GM21737 (cell line): ENCODE measurements at regions not wholly inside any gene's neighbourhood (a gene's known extent, or its start where the extent isn't known, plus 50 kb on each side); places are given as distances from the start of the nearest gene placed in this dataset.
A peak's percentile ranks its signal among the peaks of the same experiment; 100 is the strongest.

Source experiments
- ATAC-seq: cut with Tn5 transposase; IDR thresholded peaks from one replicate; pipeline ENCODE4 v1.9.1; 2021; ENCODE audit warnings: mild to moderate bottlenecking, moderate library complexity; ENCODE audit not compliant: unreplicated experiment

GRCh38 chr9:115209601-115210306 lies 91.8 kb upstream of the TNC start:
- peak; percentile 39 for ATAC-seq

- no peak for ATAC-seq
These were observed 92.7 kb upstream of the TNC start for GRCh38 chr9:115210699-115211098.

- peak; percentile 56 for ATAC-seq
These were observed 93.6 kb upstream of the TNC start for GRCh38 chr9:115211413-115212124.

GRCh38 chr9:115212125-115212605 lies 94.2 kb upstream of the TNC start:
- ATAC-seq, result no peak

GRCh38 chr9:115212832-115213231 lies 94.9 kb upstream of the TNC start:
- peak; percentile 37 for ATAC-seq

GRCh38 chr9:115213818-115214334 lies 95.9 kb upstream of the TNC start:
- ATAC-seq, result no peak

GRCh38 chr9:115216873-115217272 lies 98.9 kb upstream of the TNC start:
- ATAC-seq, result no peak

GRCh38 chr9:115220319-115221005 lies 102.5 kb upstream of the TNC start:
- no peak for ATAC-seq

GRCh38 chr9:115223471-115223870 lies 105.5 kb upstream of the TNC start:
- no peak for ATAC-seq

- no peak for ATAC-seq
These were observed 107.6 kb upstream of the TNC start for GRCh38 chr9:115225459-115226116.

GRCh38 chr9:115226152-115226551 lies 108.2 kb upstream of the TNC start:
- no peak for ATAC-seq

- no peak for ATAC-seq
These were observed 111.5 kb upstream of the TNC start for GRCh38 chr9:115229496-115229895.

GRCh38 chr9:115230924-115231515 lies 113.1 kb upstream of the TNC start:
- ATAC-seq, result no peak

GRCh38 chr9:115232181-115232774 lies 114.3 kb upstream of the TNC start:
- no peak for ATAC-seq

GRCh38 chr9:115234094-115234493 lies 116.1 kb upstream of the TNC start:
- no peak for ATAC-seq

GRCh38 chr9:115235221-115235620 lies 117.3 kb upstream of the TNC start:
- no peak for ATAC-seq

GRCh38 chr9:115237385-115237998 lies 119.5 kb upstream of the TNC start:
- ATAC-seq, result no peak

GRCh38 chr9:115240676-115241075 lies 122.7 kb upstream of the TNC start:
- ATAC-seq, result no peak

GRCh38 chr9:115241641-115242040 lies 123.7 kb upstream of the TNC start:
- ATAC-seq, result no peak

- no peak for ATAC-seq
These were observed 131.5 kb upstream of the TNC start for GRCh38 chr9:115249488-115249887.
